ENCODE measurements at regions not wholly inside any gene's neighbourhood (a gene's known extent, or its start where the extent isn't known, plus 50 kb on each side); places are given as distances from the start of the nearest gene placed in this dataset.

- no peak for TF ChIP-seq ZNF431 (CRISPR knock-in tag; IDR thresholded peaks at IDR 0.05; ENCODE audit: borderline replicate concordance, low read depth)
- 0 out of 2 replicates have a peak, but pooled peaks have one; percentile 55 for TF ChIP-seq HNF1B (CRISPR knock-in tag; IDR thresholded peaks at IDR 0.05)
- TF ChIP-seq ZGPAT (CRISPR knock-in tag; IDR thresholded peaks at IDR 0.05) = peak; percentile 74
- TF ChIP-seq ZNF558 (CRISPR knock-in tag; IDR thresholded peaks at IDR 0.05; ENCODE audit: borderline replicate concordance) = no peak
- no peak for TF ChIP-seq KAT7 (CRISPR knock-in tag; IDR thresholded peaks at IDR 0.05; ENCODE audit: borderline replicate concordance)
- no peak for TF ChIP-seq ZNF232 (CRISPR knock-in tag; IDR thresholded peaks at IDR 0.05; ENCODE audit: borderline replicate concordance)
- TF ChIP-seq CENPX (CRISPR knock-in tag; IDR thresholded peaks at IDR 0.05) = no peak
- TF ChIP-seq ZNF329 (CRISPR knock-in tag; IDR thresholded peaks at IDR 0.05; ENCODE audit: low read depth) = no peak
- TF ChIP-seq ZNF44 (CRISPR knock-in tag; IDR thresholded peaks at IDR 0.05) = no peak
- TF ChIP-seq ZNF703 (CRISPR knock-in tag; IDR thresholded peaks at IDR 0.05; ENCODE audit: borderline replicate concordance) = no peak
- no peak for TF ChIP-seq ZNF484 (CRISPR knock-in tag; IDR thresholded peaks at IDR 0.05; ENCODE audit: borderline replicate concordance, low read depth)
- no peak for TF ChIP-seq ZNF510 (CRISPR knock-in tag; IDR thresholded peaks at IDR 0.05; ENCODE audit: low read depth)
- TF ChIP-seq ZNF275 (CRISPR knock-in tag; IDR thresholded peaks at IDR 0.05; ENCODE audit: borderline replicate concordance) = peak; percentile 57; the same call in 1 of the 2 replicates
- peak; percentile 73; the same call in 1 of the 2 replicates for TF ChIP-seq BRCA1 (CRISPR knock-in tag; IDR thresholded peaks at IDR 0.05)
- no peak for TF ChIP-seq ZNF33B (CRISPR knock-in tag; IDR thresholded peaks at IDR 0.05)
- no peak for TF ChIP-seq ARID2 (CRISPR knock-in tag; IDR thresholded peaks at IDR 0.05; ENCODE audit: borderline replicate concordance)
- TF ChIP-seq SRY (CRISPR knock-in tag; IDR thresholded peaks at IDR 0.05) = no peak
- no peak for TF ChIP-seq SMARCC2 (IDR thresholded peaks at IDR 0.05)
- no peak for TF ChIP-seq ZNF549 (CRISPR knock-in tag; IDR thresholded peaks at IDR 0.05)
- no peak for TF ChIP-seq ZNF839 (CRISPR knock-in tag; IDR thresholded peaks at IDR 0.05; ENCODE audit: borderline replicate concordance)
- TF ChIP-seq MED13 (CRISPR knock-in tag; IDR thresholded peaks at IDR 0.05) = peak; percentile 93
- TF ChIP-seq STAG1 (CRISPR knock-in tag; IDR thresholded peaks at IDR 0.05) = no peak; the same call in 1 of the 2 replicates
- TF ChIP-seq UBTF (CRISPR knock-in tag; IDR thresholded peaks at IDR 0.05) = no peak
- 0 out of 2 replicates have a peak, but pooled peaks have one; percentile 41 for TF ChIP-seq CBFB (CRISPR knock-in tag; IDR thresholded peaks at IDR 0.05)
These were observed 363.0 kb downstream of the UTRN start (continued) for GRCh38 chr6:144647971-144648651.

All from HepG2 (cell line).